MM.1S (cell line): ENCODE measurements at regions not wholly inside any gene's neighbourhood (a gene's known extent, or its start where the extent isn't known, plus 50 kb on each side); places are given as distances from the start of the nearest gene placed in this dataset.
A peak's percentile ranks its signal among the peaks of the same experiment; 100 is the strongest.

ENCODE experiments used
- DNase-seq: peaks from one replicate; pipeline ENCODE4 v3.0.0-alpha.2; 2015
- H2AFZ ChIP-seq: fragments of 300-600 bp; sonication (generic); 2 replicates; pipeline ENCODE4 v1.6.0; 2016; ENCODE audit warnings: antibody characterized with exemption, low read length
- H3F3A ChIP-seq: fragments of 300-600 bp; sonication (generic); 2 replicates; pipeline ENCODE4 v1.6.1; 2016; ENCODE audit warnings: mild to moderate bottlenecking, antibody characterized with exemption, low read length, moderate library complexity, mixed read lengths; ENCODE audit not compliant: insufficient read depth
- H3K27ac ChIP-seq: fragments of 300-600 bp; sonication (generic); 2 replicates; pipeline ENCODE4 v1.5.1; 2016; ENCODE audit warnings: mild to moderate bottlenecking, low read length
- H3K27me3 ChIP-seq: fragments of 300-600 bp; sonication (generic); replicated peaks from 2 replicates; pipeline ENCODE4 v1.6.0; 2016; ENCODE audit warnings: low read length; ENCODE audit not compliant: insufficient read depth
- H3K36me3 ChIP-seq: fragments of 300-600 bp; sonication (generic); replicated peaks from 2 replicates; pipeline ENCODE4 v1.6.1; 2016; ENCODE audit warnings: mild to moderate bottlenecking, low read length, mixed read lengths; ENCODE audit not compliant: insufficient read depth
- H3K4me1 ChIP-seq: fragments of 300-600 bp; sonication (generic); 2 replicates; pipeline ENCODE4 v1.6.1; 2016; ENCODE audit warnings: low read length, mixed read lengths
- H3K4me2 ChIP-seq: fragments of 300-600 bp; sonication (generic); 2 replicates; pipeline ENCODE4 v1.6.0; 2016; ENCODE audit warnings: low read depth, low read length
- H3K4me3 ChIP-seq: fragments of 300-600 bp; sonication (generic); 2 replicates; pipeline ENCODE4 v1.5.1; 2016; ENCODE audit warnings: low read length, mixed read lengths
- H3K79me2 ChIP-seq: fragments of 300-600 bp; sonication (generic); 2 replicates; pipeline ENCODE4 v1.6.1; 2016; ENCODE audit warnings: mixed run types, low read length, mixed read lengths
- H3K9ac ChIP-seq: fragments of 300-600 bp; sonication (generic); 2 replicates; pipeline ENCODE4 v1.6.1; 2016; ENCODE audit warnings: low read length, mixed read lengths
- H3K9me2 ChIP-seq: fragments of 300-600 bp; sonication (generic); replicated peaks from 2 replicates; pipeline ENCODE4 v1.6.1; 2016; ENCODE audit warnings: mild to moderate bottlenecking, low read length, mixed read lengths; ENCODE audit not compliant: insufficient read depth
- H3K9me3 ChIP-seq: fragments of 300-600 bp; sonication (generic); replicated peaks from 2 replicates; pipeline ENCODE4 v1.6.1; 2016; ENCODE audit warnings: mild to moderate bottlenecking, low read length, mixed read lengths; ENCODE audit not compliant: insufficient read depth
- H4K20me1 ChIP-seq: fragments of 300-600 bp; sonication (generic); 2 replicates; pipeline ENCODE4 v1.6.1; 2016; ENCODE audit warnings: mild to moderate bottlenecking, low read length, moderate library complexity, mixed read lengths; ENCODE audit not compliant: insufficient read depth
- EZH2 ChIP-seq: fragments of 300-600 bp; sonication (generic); optimal IDR thresholded peaks from 2 replicates; pipeline ENCODE3; 2017; ENCODE audit warnings: low read depth, mild to moderate bottlenecking, antibody characterized with exemption, low read length, mixed read lengths
- EZH2phosphoT487 ChIP-seq: fragments of 300-600 bp; sonication (generic); IDR thresholded peaks from 2 replicates; pipeline ENCODE4 v1.6.1; 2018; ENCODE audit warnings: antibody characterized with exemption, low read length
- TF ChIP-seq, protein P1 (sequence below): fragments of 300-600 bp; sonication (generic); IDR thresholded peaks from 2 replicates; pipeline ENCODE4 v1.5.1; 2016; ENCODE audit warnings: antibody characterized with exemption, low read length, mixed read lengths

- TF ChIP-seq, protein P1, sequence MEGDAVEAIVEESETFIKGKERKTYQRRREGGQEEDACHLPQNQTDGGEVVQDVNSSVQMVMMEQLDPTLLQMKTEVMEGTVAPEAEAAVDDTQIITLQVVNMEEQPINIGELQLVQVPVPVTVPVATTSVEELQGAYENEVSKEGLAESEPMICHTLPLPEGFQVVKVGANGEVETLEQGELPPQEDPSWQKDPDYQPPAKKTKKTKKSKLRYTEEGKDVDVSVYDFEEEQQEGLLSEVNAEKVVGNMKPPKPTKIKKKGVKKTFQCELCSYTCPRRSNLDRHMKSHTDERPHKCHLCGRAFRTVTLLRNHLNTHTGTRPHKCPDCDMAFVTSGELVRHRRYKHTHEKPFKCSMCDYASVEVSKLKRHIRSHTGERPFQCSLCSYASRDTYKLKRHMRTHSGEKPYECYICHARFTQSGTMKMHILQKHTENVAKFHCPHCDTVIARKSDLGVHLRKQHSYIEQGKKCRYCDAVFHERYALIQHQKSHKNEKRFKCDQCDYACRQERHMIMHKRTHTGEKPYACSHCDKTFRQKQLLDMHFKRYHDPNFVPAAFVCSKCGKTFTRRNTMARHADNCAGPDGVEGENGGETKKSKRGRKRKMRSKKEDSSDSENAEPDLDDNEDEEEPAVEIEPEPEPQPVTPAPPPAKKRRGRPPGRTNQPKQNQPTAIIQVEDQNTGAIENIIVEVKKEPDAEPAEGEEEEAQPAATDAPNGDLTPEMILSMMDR, result no peak
- TF ChIP-seq EZH2phosphoT487 (no peak), EZH2 (no peak)
- no peaks in the 10 kb centered on the region for H3K36me3 ChIP-seq
- H3K9me2 ChIP-seq, result no peaks in the 10 kb centered on the region
- no peak overlapping the region for H3K4me3 ChIP-seq
- H4K20me1 ChIP-seq, result no peaks in the 10 kb centered on the region
- H3K4me2 ChIP-seq, result no peak overlapping the region
- no peaks in the 10 kb centered on the region for H3K27me3 ChIP-seq
- no peaks in the 10 kb centered on the region; the same call in 1 of the 2 replicates for H3F3A ChIP-seq
- no peak for DNase-seq
- no peak overlapping the region for H2AFZ ChIP-seq
- no peaks in the 10 kb centered on the region for H3K79me2 ChIP-seq
- H3K4me1 ChIP-seq, result no peaks in the 10 kb centered on the region
- no peak overlapping the region for H3K27ac ChIP-seq
- no peaks in the 10 kb centered on the region for H3K9me3 ChIP-seq
- H3K9ac ChIP-seq, result no peak overlapping the region
Observed at GRCh38 chr13:99661791-99662190, 160.5 kb downstream of the TM9SF2 start.

DNA sequence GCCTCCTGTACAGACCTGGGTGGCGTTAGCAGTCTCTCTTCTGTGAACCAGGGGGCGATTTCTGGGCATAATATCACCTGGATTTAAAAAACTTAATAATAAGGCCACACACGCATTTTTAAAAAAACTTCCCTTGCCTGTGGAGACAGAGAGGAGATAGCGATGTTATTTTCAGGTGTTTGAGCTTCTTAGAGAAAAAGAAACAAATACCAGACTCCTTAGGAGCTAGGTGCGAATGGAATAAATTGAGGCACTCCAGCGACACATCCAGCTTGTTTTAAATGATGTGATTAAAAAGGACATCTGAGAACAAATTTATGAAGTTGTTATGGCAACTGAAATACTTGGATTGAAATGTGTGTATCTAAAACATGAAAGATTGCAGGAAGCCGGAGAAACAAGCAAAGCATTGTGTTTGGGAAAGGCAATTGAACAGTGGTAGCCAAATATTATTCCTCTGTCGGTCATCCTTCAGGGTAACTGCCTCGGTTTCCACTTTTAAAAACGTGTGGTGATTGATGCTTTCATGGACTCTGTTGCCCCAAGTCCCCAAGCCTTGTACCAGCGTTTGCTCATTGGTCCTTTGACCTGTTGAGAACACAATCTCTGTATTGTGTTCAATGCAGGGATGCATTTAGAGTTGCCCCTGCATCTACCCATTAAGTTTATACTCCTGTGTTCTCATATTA lies 158.7 kb downstream of the TM9SF2 start:
- no peaks in the 10 kb centered on the region for H3K9me2 ChIP-seq
- no peak overlapping the region for H3K9ac ChIP-seq
- no peak overlapping the region for H3K27ac ChIP-seq

DNA sequence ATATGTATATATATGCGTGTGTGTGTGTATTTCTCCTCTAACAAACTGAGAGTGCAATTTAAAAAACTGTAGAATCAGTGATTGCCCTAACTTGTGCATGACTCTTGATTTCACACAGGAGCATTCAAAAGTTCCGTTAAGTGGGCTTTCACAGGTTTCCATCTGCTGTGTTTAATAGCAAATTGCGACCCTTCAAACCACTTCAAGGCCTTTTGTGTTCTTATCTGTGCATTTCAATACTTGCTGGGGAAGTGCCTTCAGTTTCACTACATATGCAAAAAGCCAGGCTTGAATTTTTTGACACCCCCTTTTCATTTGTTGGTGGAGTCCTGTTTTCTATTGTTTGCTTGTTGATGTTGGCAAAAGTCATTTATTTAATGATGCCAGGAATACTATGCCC lies 158.0 kb downstream of the TM9SF2 start:
- Histone ChIP-seq H3K27me3 (no peaks in the 10 kb centered on the region), H3K79me2 (no peaks in the 10 kb centered on the region), H3K9ac (no peak overlapping the region), H3K4me2 (peak overlapping the region; percentile 17; the same call in 1 of the 2 replicates), H3K36me3 (no peaks in the 10 kb centered on the region), H4K20me1 (no peaks in the 10 kb centered on the region), H3K9me3 (no peaks in the 10 kb centered on the region), H3K9me2 (no peaks in the 10 kb centered on the region), H3F3A (no peaks in the 10 kb centered on the region; the same call in 1 of the 2 replicates), H3K27ac (no peak overlapping the region), H3K4me3 (no peak overlapping the region), H2AFZ (no peak overlapping the region), H3K4me1 (no peaks in the 10 kb centered on the region)
- peak; percentile 20 for DNase-seq
- no peak for TF ChIP-seq EZH2phosphoT487
- TF ChIP-seq, protein P1, result no peak
- TF ChIP-seq EZH2, result no peak

More for the DNA sequence above, 158.7 kb downstream of the TM9SF2 start:
- H4K20me1 ChIP-seq, result no peaks in the 10 kb centered on the region
- no peaks in the 10 kb centered on the region for H3K79me2 ChIP-seq
- H3K9me3 ChIP-seq, result no peaks in the 10 kb centered on the region
- H3K4me1 ChIP-seq, result no peaks in the 10 kb centered on the region
- no peak overlapping the region for H2AFZ ChIP-seq
- no peak for DNase-seq
- no peaks in the 10 kb centered on the region for H3K36me3 ChIP-seq
- no peaks in the 10 kb centered on the region for H3K27me3 ChIP-seq
- no peak overlapping the region for H3K4me2 ChIP-seq
- TF ChIP-seq EZH2phosphoT487, result no peak
- TF ChIP-seq EZH2, result no peak
- TF ChIP-seq, protein P1, result no peak
- no peaks in the 10 kb centered on the region; the same call in 1 of the 2 replicates for H3F3A ChIP-seq
- H3K4me3 ChIP-seq, result no peak overlapping the region
